Gastrocnemius medialis (tissue), 4 donors: ENCODE measurements at regions not wholly inside any gene's neighbourhood (a gene's known extent, or its start where the extent isn't known, plus 50 kb on each side); places are given as distances from the start of the nearest gene placed in this dataset.

ENCODE experiments used
- CTCF ChIP-seq, 5 experiments: fragments of 450-650 bp in 3 of 5; fragments of 200-600 bp in 2 of 5; sonication (generic) in 2 of 5; IDR thresholded peaks in 4 of 5; conservative IDR thresholded peaks in 1 of 5; 1 replicate in 4 of 5; 2 replicates in 1 of 5; pipeline ENCODE4 v1.5.1; 2016 to 2019; ENCODE audit warnings: antibody characterized with exemption in 5 of 5, mild to moderate bottlenecking in 3 of 5, moderate library complexity in 3 of 5
- POLR2A ChIP-seq, 2 donors: fragments of 450-650 bp; IDR thresholded peaks; one replicate each; pipeline ENCODE4 v1.6.1; 2017; ENCODE audit warnings: antibody characterized with exemption in 2 of 2, mild to moderate bottlenecking in 2 of 2, moderate library complexity in 2 of 2

- TF ChIP-seq POLR2A (IDR thresholded peaks at IDR 0.05) (no peak), CTCF (IDR thresholded peaks at IDR 0.05 in 4 of 5, conservative IDR thresholded peaks at IDR 0.05 in 1 of 5) (no peak)
Observed at GRCh38 chr5:71794061-71794695, 75.1 kb downstream of the CARTPT start.
